Mucosa of rectum (tissue), 2 donors: ENCODE measurements at regions not wholly inside any gene's neighbourhood (a gene's known extent, or its start where the extent isn't known, plus 50 kb on each side); places are given as distances from the start of the nearest gene placed in this dataset.

Source experiments
- H3K27ac ChIP-seq, 2 donors: one replicate each; pipeline ENCODE4 v1.7.0; 2013; ENCODE audit warnings: inconsistent platforms in 2 of 2, low read depth in 2 of 2, low read length in 2 of 2
- H3K27me3 ChIP-seq, 2 donors: one replicate each; pipeline ENCODE4 v1.7.0; 2013; ENCODE audit warnings: low read length in 2 of 2; ENCODE audit not compliant: control insufficient read depth in 2 of 2, insufficient read depth in 2 of 2
- H3K36me3 ChIP-seq, 2 donors: one replicate each; pipeline ENCODE4 v1.7.0; 2013; ENCODE audit warnings: low read length in 2 of 2; ENCODE audit not compliant: control insufficient read depth in 2 of 2, insufficient read depth in 2 of 2
- H3K4me1 ChIP-seq, 2 donors: one replicate each; pipeline ENCODE4 v1.7.0; 2013; ENCODE audit warnings: low read length in 2 of 2, mild to moderate bottlenecking in 1 of 2; ENCODE audit not compliant: control insufficient read depth in 2 of 2, insufficient read depth in 2 of 2
- H3K4me3 ChIP-seq, 2 donors: one replicate each; pipeline ENCODE4 v1.7.0; 2013; ENCODE audit warnings: low read length in 2 of 2
- H3K9ac ChIP-seq, 2 donors: one replicate each; pipeline ENCODE4 v1.7.0; 2013; ENCODE audit warnings: low read length in 2 of 2, low read depth in 1 of 2, mild to moderate bottlenecking in 1 of 2
- H3K9me3 ChIP-seq, 2 donors: one replicate each; pipeline ENCODE4 v1.7.0; 2013; ENCODE audit warnings: low read length in 2 of 2; ENCODE audit not compliant: control insufficient read depth in 2 of 2
- donor health status: healthy.
- donor health status: Normal muscosa, but diverticular disease.

DNA sequence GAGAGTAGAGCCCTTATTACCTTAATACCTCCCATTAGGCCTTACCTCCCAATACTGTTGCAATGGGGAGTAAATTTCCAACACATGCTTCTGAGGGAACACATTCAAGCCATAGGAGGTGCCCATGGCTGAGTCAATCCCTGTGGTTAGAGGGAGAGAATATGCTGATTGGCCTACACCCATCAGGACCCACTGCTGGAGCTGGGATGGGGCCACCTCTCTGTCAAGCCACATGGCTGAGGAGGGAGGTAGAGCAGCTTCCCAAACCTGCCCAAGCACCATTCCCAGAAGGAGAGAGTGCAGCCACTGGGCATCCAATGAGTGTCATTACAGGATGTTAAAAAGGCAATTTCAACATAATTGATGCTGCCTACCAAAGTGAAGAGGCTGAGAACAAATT lies 228.1 kb downstream of the C1orf94 start:
- Histone ChIP-seq H3K9ac (no peak overlapping the region), H3K36me3 (no peaks in the 10 kb centered on the region), H3K27me3 (peaks cover 2 to 8% of the 10 kb centered on the region in 2 donors), H3K9me3 (peaks cover 3% of the 10 kb centered on the region in 2 donors), H3K4me1 (peaks cover 0 to 7% of the 10 kb centered on the region in 2 donors), H3K27ac (no peak overlapping the region), H3K4me3 (no peak overlapping the region)

DNA sequence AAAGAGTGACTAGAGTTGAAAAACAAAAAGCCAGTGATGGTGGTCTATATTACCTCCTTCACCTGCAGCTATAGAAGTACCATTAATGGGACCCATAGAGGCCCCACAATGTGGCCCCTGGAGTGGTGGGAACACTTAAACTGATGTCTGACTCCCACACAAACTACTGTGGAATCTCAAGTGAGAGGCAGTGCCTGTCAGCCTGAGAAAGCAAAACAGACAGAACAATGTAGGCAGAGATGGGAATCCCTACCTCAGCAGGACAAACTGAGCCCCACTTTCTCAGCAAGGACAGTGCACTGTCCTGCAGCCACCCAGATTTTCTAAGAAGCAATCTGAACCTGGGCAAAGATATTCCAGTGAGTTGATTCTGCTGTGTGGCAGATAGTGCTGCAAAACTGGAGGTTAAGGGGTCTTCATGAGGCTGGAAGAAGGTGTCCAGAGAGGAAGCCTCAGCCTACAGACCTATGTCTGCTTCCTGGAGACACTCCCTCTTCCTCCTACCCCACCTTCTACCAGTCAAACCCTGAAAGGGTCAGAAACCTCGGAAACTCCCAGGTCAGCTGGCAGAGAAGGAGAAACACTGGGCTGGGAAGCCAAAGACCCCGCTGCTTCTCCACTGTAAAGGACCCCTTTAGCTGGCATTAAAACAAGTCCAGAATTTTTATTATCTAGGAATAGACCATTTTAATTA lies 228.7 kb downstream of the C1orf94 start:
- peaks cover 0 to 7% of the 10 kb centered on the region in 2 donors for H3K4me1 ChIP-seq
- peaks cover 2 to 8% of the 10 kb centered on the region in 2 donors for H3K27me3 ChIP-seq
- no peaks in the 10 kb centered on the region for H3K36me3 ChIP-seq

DNA sequence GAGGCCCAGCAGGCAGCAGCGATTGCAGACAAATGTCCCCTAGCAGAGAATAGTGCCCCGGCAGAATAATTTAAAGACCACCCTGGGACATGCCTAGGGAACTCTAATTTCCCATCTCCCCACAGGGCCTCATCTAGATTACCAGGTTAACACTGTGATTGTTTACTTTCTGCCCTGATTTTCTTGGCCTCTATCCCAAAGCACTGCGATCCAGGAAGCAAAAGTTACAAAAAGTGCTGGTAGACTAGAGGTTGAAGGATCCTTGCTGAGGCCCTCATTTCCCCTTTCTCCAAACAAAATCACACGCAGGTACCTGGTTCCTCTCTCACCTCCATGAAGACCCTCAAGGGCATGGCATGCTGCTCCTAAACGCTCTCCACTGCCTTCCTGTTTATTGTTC lies 229.7 kb downstream of the C1orf94 start:
- Histone ChIP-seq H3K27me3 (peaks cover 2 to 11% of the 10 kb centered on the region in 2 donors), H3K4me1 (peaks cover 0 to 7% of the 10 kb centered on the region in 2 donors), H3K9ac (no peak overlapping the region), H3K4me3 (peak overlapping the region in 1 of 2 donors; percentile 46), H3K9me3 (peaks cover 3% of the 10 kb centered on the region in 2 donors), H3K27ac (no peak overlapping the region), H3K36me3 (no peaks in the 10 kb centered on the region)

More for the DNA sequence above, 228.7 kb downstream of the C1orf94 start:
- no peak overlapping the region for H3K9ac ChIP-seq
- no peak overlapping the region for H3K4me3 ChIP-seq
- no peak overlapping the region for H3K27ac ChIP-seq
- peaks cover 3% of the 10 kb centered on the region in 2 donors for H3K9me3 ChIP-seq

DNA sequence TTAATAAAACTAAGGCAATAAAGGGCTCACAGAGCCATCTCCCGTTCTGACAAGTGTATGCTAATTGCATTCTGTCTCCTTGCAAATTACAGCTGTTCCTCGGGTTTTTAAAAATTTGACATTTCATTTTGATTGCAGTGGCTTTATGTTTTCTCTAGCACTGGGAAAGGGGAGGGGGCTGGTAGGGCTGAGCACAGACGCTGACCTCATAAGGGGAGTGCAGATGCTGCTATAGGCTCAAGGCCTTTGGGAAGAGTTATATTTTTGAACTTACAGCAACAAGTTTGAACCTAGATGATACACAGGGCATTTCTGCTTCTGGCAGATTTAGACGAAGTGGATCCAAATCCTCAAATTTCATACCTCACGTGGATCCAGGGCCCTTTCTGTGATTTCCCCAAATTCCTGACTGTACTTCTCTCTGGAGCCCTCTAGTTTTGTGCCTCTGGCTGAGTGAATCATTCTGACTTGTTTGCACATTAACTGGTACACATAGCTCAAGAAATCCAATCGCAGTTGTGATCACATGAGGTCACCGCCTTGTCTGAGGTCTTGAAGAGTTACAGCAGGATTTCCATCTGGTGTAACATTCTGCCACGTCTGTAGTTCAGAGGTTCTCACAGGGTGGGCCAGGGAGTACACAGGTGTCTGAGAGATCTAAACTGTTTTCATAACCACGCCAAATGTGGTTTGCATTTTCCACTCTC lies 230.3 kb downstream of the C1orf94 start:
- H3K4me1 ChIP-seq: peaks cover 0 to 7% of the 10 kb centered on the region in 2 donors
- no peaks in the 10 kb centered on the region for H3K36me3 ChIP-seq
- H3K27me3 ChIP-seq: peaks cover 2 to 11% of the 10 kb centered on the region in 2 donors
- no peak overlapping the region for H3K27ac ChIP-seq
- H3K4me3 ChIP-seq: no peak overlapping the region
- H3K9me3 ChIP-seq: peaks cover 3% of the 10 kb centered on the region in 2 donors
- H3K9ac ChIP-seq: no peak overlapping the region

DNA sequence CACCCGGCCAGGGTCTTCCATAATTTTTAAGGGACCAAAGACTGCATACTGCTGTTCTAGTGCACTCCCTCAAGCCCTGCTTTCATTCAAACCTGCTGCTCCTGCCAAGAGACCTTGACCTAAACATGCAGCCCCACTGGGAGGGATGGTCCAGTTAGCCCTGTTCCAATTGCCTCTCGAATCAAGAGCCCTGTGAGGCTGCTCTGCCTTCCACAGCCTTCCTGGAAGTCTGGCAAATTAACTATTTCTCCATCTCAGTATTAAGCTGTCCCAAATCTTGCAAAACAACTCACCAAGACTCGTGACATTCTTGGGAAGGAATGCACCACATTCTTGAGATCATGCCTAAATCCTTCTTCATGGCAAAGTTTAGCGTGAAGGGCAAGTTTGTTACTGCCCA lies 231.3 kb downstream of the C1orf94 start:
- Histone ChIP-seq H3K27ac (no peak overlapping the region), H3K4me3 (no peak overlapping the region)

DNA sequence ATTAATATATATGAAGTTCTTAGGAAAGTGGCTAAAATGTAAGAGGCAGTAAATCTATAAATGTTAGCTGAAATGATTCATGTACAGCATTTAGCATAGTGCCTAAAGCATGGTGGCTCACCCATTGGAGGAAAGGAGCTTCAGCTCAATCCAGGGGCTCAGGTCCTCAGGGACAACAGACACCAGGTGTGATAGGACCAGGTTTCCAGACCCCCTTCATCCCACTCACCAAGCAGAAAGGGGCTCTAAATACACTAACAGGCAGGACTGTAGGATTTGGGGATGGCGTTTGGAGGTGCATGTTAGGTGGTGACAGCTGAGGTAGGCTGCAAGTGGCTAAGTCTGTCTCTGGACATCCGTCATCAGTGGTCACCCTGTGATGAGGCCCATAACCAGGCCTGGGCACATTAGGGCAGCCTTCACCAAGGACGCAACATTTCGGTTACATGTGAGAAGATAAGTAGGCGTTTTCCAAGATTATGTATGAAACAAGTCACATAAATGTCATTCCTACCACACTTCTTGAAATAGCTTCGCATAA lies 233.1 kb downstream of the C1orf94 start:
- H3K27ac ChIP-seq: no peak overlapping the region
- H3K9ac ChIP-seq: no peak overlapping the region
- H3K9me3 ChIP-seq: peaks cover 1 to 2% of the 10 kb centered on the region in 2 donors
- peaks cover 0 to 7% of the 10 kb centered on the region in 2 donors for H3K4me1 ChIP-seq
- peaks cover 2 to 9% of the 10 kb centered on the region in 2 donors for H3K27me3 ChIP-seq
- H3K4me3 ChIP-seq: no peak overlapping the region
- no peaks in the 10 kb centered on the region for H3K36me3 ChIP-seq

More for the DNA sequence above, 231.3 kb downstream of the C1orf94 start:
- Histone ChIP-seq H3K36me3 (no peaks in the 10 kb centered on the region), H3K4me1 (peaks cover 0 to 7% of the 10 kb centered on the region in 2 donors), H3K27me3 (peaks cover 2 to 11% of the 10 kb centered on the region in 2 donors), H3K9ac (no peak overlapping the region), H3K9me3 (peaks cover 3% of the 10 kb centered on the region in 2 donors)

DNA sequence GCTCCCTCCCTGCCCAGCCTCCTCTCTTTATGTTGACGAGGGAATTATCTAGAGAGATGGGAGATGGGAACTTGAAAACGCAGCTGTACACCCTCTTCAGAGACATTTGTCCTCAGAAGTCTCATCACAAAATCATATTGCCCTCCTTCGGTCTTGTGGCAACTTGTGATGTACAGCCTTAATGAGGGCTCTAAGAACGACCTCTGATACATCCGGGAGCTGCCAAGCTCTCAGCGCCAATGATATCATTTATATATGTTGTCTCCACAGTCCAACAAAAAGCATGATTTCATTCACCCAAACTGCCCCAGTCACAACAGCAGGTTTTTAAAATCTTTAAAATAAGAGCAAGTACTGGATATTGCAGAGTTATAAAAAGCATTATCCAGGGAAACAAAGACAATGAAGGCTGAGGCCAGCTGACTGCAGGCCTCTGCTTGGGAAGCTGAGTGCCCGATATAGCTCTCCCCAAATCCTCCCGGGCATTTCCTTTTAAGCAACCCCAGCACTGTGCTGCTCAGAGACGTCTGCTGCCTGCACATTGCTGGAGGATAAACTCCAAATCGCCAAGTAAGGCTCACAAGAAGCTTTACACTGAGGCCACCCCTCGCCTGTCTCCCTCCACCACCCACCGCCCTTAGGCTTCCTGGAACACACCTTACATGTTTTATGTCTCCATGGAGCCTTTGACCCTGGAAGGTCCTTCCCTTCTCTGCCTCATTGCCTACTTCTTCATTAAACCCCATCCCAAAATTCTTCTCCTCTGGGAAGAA lies 236.1 kb downstream of the C1orf94 start:
- Histone ChIP-seq H3K27me3 (peaks cover 2 to 6% of the 10 kb centered on the region in 2 donors), H3K9ac (no peak overlapping the region), H3K27ac (no peak overlapping the region), H3K4me3 (no peak overlapping the region), H3K4me1 (no peaks in the 10 kb centered on the region), H3K36me3 (no peaks in the 10 kb centered on the region), H3K9me3 (no peaks in the 10 kb centered on the region)

DNA sequence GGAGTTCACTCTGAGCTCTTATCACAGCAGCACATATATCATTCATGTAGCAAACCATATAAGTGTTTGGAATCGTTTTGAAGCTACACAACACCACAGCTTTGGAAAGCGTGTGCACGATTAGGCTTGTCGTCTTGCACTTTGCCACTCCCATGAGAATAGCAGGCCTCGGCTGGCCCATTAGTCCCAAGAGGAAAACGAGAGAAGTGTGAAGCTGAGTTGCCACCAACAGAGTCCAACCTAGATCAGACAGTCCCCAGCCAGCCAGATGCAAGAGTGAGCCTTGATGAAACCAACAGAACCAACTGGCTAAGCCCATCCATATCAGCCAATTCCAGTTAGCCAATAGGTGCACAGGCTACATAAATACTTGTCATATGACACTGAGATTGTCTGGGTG lies 238.4 kb downstream of the C1orf94 start:
- peaks cover 3 to 6% of the 10 kb centered on the region in 2 donors for H3K27me3 ChIP-seq
- no peak overlapping the region for H3K9ac ChIP-seq
- no peaks in the 10 kb centered on the region for H3K4me1 ChIP-seq
- no peak overlapping the region for H3K4me3 ChIP-seq
- H3K9me3 ChIP-seq: no peaks in the 10 kb centered on the region
- H3K27ac ChIP-seq: no peak overlapping the region
- no peaks in the 10 kb centered on the region for H3K36me3 ChIP-seq

DNA sequence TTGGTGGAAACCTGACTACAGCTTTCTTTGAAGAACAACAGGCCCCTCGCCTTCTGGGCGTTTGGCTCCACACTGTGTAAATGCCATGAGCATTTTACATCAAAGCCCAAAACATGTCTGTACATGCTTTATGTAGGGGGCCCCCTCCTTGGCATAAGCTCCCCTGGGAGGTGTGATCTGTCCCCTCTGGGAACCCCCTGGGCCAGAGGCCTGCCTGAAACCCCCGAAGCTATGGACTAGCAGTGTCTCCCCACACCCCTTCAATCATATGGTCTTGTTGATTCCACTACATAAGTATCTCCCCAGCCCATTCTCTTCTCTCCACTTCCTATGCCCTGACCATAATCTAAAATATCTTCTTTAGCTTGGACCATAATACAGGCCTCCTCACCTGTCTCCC lies 241.5 kb downstream of the C1orf94 start:
- H3K4me1 ChIP-seq: no peaks in the 10 kb centered on the region
- no peak overlapping the region for H3K27ac ChIP-seq
- H3K36me3 ChIP-seq: no peaks in the 10 kb centered on the region
- no peak overlapping the region for H3K4me3 ChIP-seq
- no peak overlapping the region for H3K9ac ChIP-seq
- peaks cover 3% of the 10 kb centered on the region in 2 donors for H3K27me3 ChIP-seq
- H3K9me3 ChIP-seq: no peaks in the 10 kb centered on the region
